Esophagus muscularis mucosa (tissue), 2 donors: ENCODE measurements at regions not wholly inside any gene's neighbourhood (a gene's known extent, or its start where the extent isn't known, plus 50 kb on each side); places are given as distances from the start of the nearest gene placed in this dataset.

ENCODE experiments used
- POLR2A ChIP-seq: fragments of 450-650 bp; IDR thresholded peaks from one replicate; pipeline ENCODE4 v1.6.1; 2017; ENCODE audit warnings: antibody characterized with exemption, moderate library complexity, mild to moderate bottlenecking, low read depth
- POLR2AphosphoS5 ChIP-seq, 2 donors: sonication (generic); formaldehyde crosslinking; IDR thresholded peaks; one replicate each; pipeline ENCODE4 v1.6.1; 2017; ENCODE audit warnings: antibody characterized with exemption in 2 of 2

DNA sequence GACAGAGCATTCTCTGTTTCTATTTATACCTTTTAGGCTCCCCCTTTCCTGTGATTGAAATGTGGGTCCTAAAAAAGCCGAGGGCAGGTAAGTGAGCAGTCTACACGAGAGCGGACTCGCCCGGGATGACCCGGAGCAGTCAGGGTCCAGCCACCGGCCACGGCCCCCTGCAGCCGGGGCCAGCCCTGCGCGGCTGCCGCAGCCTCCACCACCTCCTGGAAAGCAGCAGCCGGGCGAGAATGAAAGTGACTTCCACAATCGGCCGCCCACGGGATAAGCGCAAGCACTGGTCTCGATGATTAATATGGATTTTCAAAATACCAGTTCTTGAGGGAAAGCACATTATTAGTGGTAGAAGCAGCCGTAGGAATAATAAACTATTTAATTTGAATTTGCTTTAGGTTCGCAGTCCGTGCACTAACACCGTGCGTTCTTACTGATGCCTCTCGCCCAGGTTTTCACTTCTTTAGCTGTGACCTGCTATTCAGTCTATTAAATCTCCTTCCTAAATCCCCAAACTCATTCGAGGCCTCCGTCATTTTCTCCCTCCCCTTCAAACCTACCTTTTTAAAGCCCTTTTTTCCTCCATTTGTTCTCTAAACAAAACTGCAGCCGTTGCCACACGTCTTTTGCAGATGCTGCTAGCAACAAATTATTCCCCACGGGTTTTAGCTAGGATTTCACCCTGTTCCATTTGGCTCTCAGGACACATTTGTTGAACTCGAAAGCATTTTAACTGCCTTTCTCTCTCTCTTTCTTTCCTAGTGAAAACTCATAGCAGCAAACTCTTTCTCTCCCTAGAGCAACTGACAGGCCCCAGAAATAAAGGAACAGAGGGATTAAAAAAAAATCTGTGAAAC is 1015.1 kb upstream of the PIK3C3 start:
- TF ChIP-seq POLR2A (no peak), POLR2AphosphoS5 (IDR thresholded peaks at IDR 0.05) (no peak)
